Neuronal stem cell (in vitro differentiated cells): ENCODE measurements at regions not wholly inside any gene's neighbourhood (a gene's known extent, or its start where the extent isn't known, plus 50 kb on each side); places are given as distances from the start of the nearest gene placed in this dataset.

ENCODE experiments used
- DNase-seq: peaks from one replicate; pipeline ENCODE4 v3.0.0-alpha.2; 2013; ENCODE audit warnings: low spot score
- H2AFZ ChIP-seq: one replicate; pipeline ENCODE4 v1.6.1; 2013; ENCODE audit warnings: mild to moderate bottlenecking, low read length, inconsistent platforms
- H2AK5ac ChIP-seq: 2 replicates; pipeline ENCODE4 v1.6.1; 2013; ENCODE audit warnings: low read depth, mild to moderate bottlenecking, inconsistent platforms, low read length, moderate library complexity, mixed read lengths
- H2BK120ac ChIP-seq: 2 replicates; pipeline ENCODE4 v1.6.1; 2013; ENCODE audit warnings: low read depth, mild to moderate bottlenecking, inconsistent platforms, low read length, moderate library complexity, mixed read lengths
- H2BK12ac ChIP-seq: one replicate; pipeline ENCODE4 v1.6.1; 2013; ENCODE audit warnings: low read length, inconsistent platforms
- H2BK15ac ChIP-seq: 2 replicates; pipeline ENCODE4 v1.6.1; 2013; ENCODE audit warnings: mild to moderate bottlenecking, low read length, inconsistent platforms, mixed read lengths
- H2BK5ac ChIP-seq: one replicate; pipeline ENCODE4 v1.6.1; 2013; ENCODE audit warnings: inconsistent platforms, mild to moderate bottlenecking, low read length, moderate library complexity
- H3K14ac ChIP-seq: one replicate; pipeline ENCODE4 v1.6.1; 2013; ENCODE audit warnings: low read length, inconsistent platforms
- H3K18ac ChIP-seq: 2 replicates; pipeline ENCODE4 v1.6.1; 2013; ENCODE audit warnings: low read length, inconsistent platforms
- H3K23ac ChIP-seq: 2 replicates; pipeline ENCODE4 v1.6.1; 2013; ENCODE audit warnings: low read depth, mild to moderate bottlenecking, mixed read lengths, low read length, inconsistent platforms; ENCODE audit not compliant: poor library complexity
- H3K27ac ChIP-seq: replicated peaks from 3 replicates; pipeline ENCODE4 v1.5.1; 2013; ENCODE audit warnings: low read length, inconsistent platforms
- H3K27me3 ChIP-seq, 3 experiments: 2 replicates each; pipeline ENCODE4 v1.6.1; 2013; ENCODE audit warnings: low read length in 3 of 3, mild to moderate bottlenecking in 2 of 3, inconsistent platforms in 1 of 3, low read depth in 1 of 3, mixed read lengths in 1 of 3, moderate library complexity in 1 of 3; ENCODE audit not compliant: control insufficient read depth in 3 of 3, insufficient read depth in 3 of 3
- H3K36me3 ChIP-seq, 2 donors: replicated peaks in 1 of 2; 2 replicates each; pipeline ENCODE4 v1.6.1; 2013; ENCODE audit warnings: low read length in 2 of 2; ENCODE audit not compliant: control insufficient read depth in 2 of 2, insufficient read depth in 2 of 2
- H3K4ac ChIP-seq: 2 replicates; pipeline ENCODE4 v1.6.1; 2013; ENCODE audit warnings: inconsistent platforms, mild to moderate bottlenecking, low read length, moderate library complexity
- H3K4me1 ChIP-seq, 2 donors: 1 replicate in 1 of 2; 2 replicates in 1 of 2; pipeline ENCODE4 v1.6.1; 2013; ENCODE audit warnings: low read length in 2 of 2, low read depth in 1 of 2; ENCODE audit not compliant: control insufficient read depth in 2 of 2, insufficient read depth in 1 of 2
- H3K4me2 ChIP-seq: one replicate; pipeline ENCODE4 v1.6.1; 2013; ENCODE audit warnings: mild to moderate bottlenecking, low read length, inconsistent platforms; ENCODE audit not compliant: insufficient read depth, poor library complexity, severe bottlenecking
- H3K4me3 ChIP-seq, 2 donors: 2 replicates each; pipeline ENCODE4 v1.5.1; 2013; ENCODE audit warnings: low read length in 2 of 2, mild to moderate bottlenecking in 2 of 2, inconsistent platforms in 1 of 2, moderate library complexity in 1 of 2
- H3K79me1 ChIP-seq: one replicate; pipeline ENCODE4 v1.6.1; 2013; ENCODE audit warnings: low read depth, mild to moderate bottlenecking, inconsistent platforms, low read length, moderate library complexity
- H3K9ac ChIP-seq: one replicate; pipeline ENCODE4 v1.6.1; 2013; ENCODE audit warnings: mild to moderate bottlenecking, low read depth, low read length, inconsistent platforms; ENCODE audit not compliant: poor library complexity
- H3K9me3 ChIP-seq, 2 donors: replicated peaks in 1 of 2; 2 replicates each; pipeline versions ENCODE3 to v1.6.1; 2013; ENCODE audit warnings: low read length in 2 of 2, mild to moderate bottlenecking in 2 of 2, inconsistent platforms in 1 of 2, low read depth in 1 of 2, mixed read lengths in 1 of 2, moderate library complexity in 1 of 2; ENCODE audit not compliant: control insufficient read depth in 2 of 2, insufficient read depth in 1 of 2
- H4K8ac ChIP-seq: one replicate; pipeline ENCODE4 v1.6.1; 2013; ENCODE audit warnings: low read depth, mild to moderate bottlenecking, inconsistent platforms, low read length, moderate library complexity
- H4K91ac ChIP-seq: one replicate; pipeline ENCODE4 v1.6.1; 2013; ENCODE audit warnings: low read length, low read depth, mild to moderate bottlenecking, inconsistent platforms; ENCODE audit not compliant: poor library complexity
- WGBS, 2 donors: extraction: QIAGEN DNeasy Blood & Tissue Kit; methylation state at CpG; one replicate each; pipeline ENCODE4 v1.1.7; 2013; ENCODE audit warnings: missing lambda C conversion rate in 2 of 2, mixed read lengths in 1 of 2; ENCODE audit not compliant: insufficient read length in 2 of 2, insufficient replicate concordance in 1 of 2; ENCODE audit errors: extremely low coverage in 2 of 2; 5-methylcytosine and 5-hydroxymethylcytosine counted together

GRCh38 chr1:157404063-157404501, 148.2 kb downstream of the FCRL5 start:
- no peaks in the 10 kb centered on the region for H3K9me3 ChIP-seq
- H2BK5ac ChIP-seq, result no peak overlapping the region
- no peaks in the 10 kb centered on the region for H3K79me1 ChIP-seq
- no peaks in the 10 kb centered on the region for H3K36me3 ChIP-seq
- no peak overlapping the region for H3K23ac ChIP-seq
- no peak overlapping the region for H3K27ac ChIP-seq
- no peak overlapping the region for H3K18ac ChIP-seq
- H2BK12ac ChIP-seq, result no peak overlapping the region
- no peak overlapping the region for H3K4me2 ChIP-seq
- WGBS, 2 donors, result no CpG with 5 or more reads among the region's 3 CpGs
- no peak overlapping the region for H2AK5ac ChIP-seq
- H2BK15ac ChIP-seq, result no peak overlapping the region
- no peaks in the 10 kb centered on the region for H3K27me3 ChIP-seq
- H3K4me3 ChIP-seq, result no peak overlapping the region
- no peaks in the 10 kb centered on the region for H3K4me1 ChIP-seq
- DNase-seq, result no peak
- no peak overlapping the region for H3K9ac ChIP-seq
- no peak overlapping the region for H4K91ac ChIP-seq
- H2AFZ ChIP-seq, result no peak overlapping the region
- no peak overlapping the region for H4K8ac ChIP-seq
- H3K14ac ChIP-seq, result no peak overlapping the region
- no peak overlapping the region for H2BK120ac ChIP-seq
- no peak overlapping the region for H3K4ac ChIP-seq

- no peak overlapping the region for H3K14ac ChIP-seq
- WGBS, 2 donors, result no CpG with 5 or more reads among the region's 1 CpG
- H3K18ac ChIP-seq, result no peak overlapping the region
- H3K36me3 ChIP-seq, result no peaks in the 10 kb centered on the region
- H4K91ac ChIP-seq, result no peak overlapping the region
- H3K9ac ChIP-seq, result no peak overlapping the region
- H3K79me1 ChIP-seq, result no peaks in the 10 kb centered on the region
- no peaks in the 10 kb centered on the region for H3K27me3 ChIP-seq
- no peak overlapping the region for H3K27ac ChIP-seq
- no peak overlapping the region for H2BK5ac ChIP-seq
- no peak overlapping the region for H2AK5ac ChIP-seq
- no peaks in the 10 kb centered on the region for H3K4me1 ChIP-seq
- no peak overlapping the region for H3K23ac ChIP-seq
- H2BK12ac ChIP-seq, result no peak overlapping the region
- no peaks in the 10 kb centered on the region for H3K9me3 ChIP-seq
- peak overlapping the region; percentile 6 for H2AFZ ChIP-seq
- H3K4me2 ChIP-seq, result no peak overlapping the region
- DNase-seq, result no peak
- no peak overlapping the region for H4K8ac ChIP-seq
- H3K4ac ChIP-seq, result no peak overlapping the region
- H2BK120ac ChIP-seq, result no peak overlapping the region
- H3K4me3 ChIP-seq, result no peak overlapping the region
- no peak overlapping the region for H2BK15ac ChIP-seq
Observed at GRCh38 chr1:157403608-157404007, 148.7 kb downstream of the FCRL5 start.

- H3K9ac ChIP-seq, result no peak overlapping the region
- H4K91ac ChIP-seq, result no peak overlapping the region
- no CpG with 5 or more reads among the region's 6 CpGs for WGBS, 2 donors
- H2AFZ ChIP-seq, result peak overlapping the region; percentile 6
- H3K9me3 ChIP-seq, result no peaks in the 10 kb centered on the region
- H2BK15ac ChIP-seq, result no peak overlapping the region
- no peak overlapping the region for H3K18ac ChIP-seq
- H2BK5ac ChIP-seq, result no peak overlapping the region
- no peak overlapping the region for H3K14ac ChIP-seq
- H3K4me3 ChIP-seq, result no peak overlapping the region
- no peak overlapping the region for H3K23ac ChIP-seq
- no peak overlapping the region for H3K4me2 ChIP-seq
- no peaks in the 10 kb centered on the region for H3K27me3 ChIP-seq
- no peak overlapping the region for H3K4ac ChIP-seq
- no peaks in the 10 kb centered on the region for H3K4me1 ChIP-seq
- no peak for DNase-seq
- no peak overlapping the region for H3K27ac ChIP-seq
- no peaks in the 10 kb centered on the region for H3K79me1 ChIP-seq
- H2AK5ac ChIP-seq, result no peak overlapping the region
- H2BK120ac ChIP-seq, result no peak overlapping the region
- no peaks in the 10 kb centered on the region for H3K36me3 ChIP-seq
- no peak overlapping the region for H2BK12ac ChIP-seq
- H4K8ac ChIP-seq, result no peak overlapping the region
Observed at GRCh38 chr1:157403203-157403602, 149.1 kb downstream of the FCRL5 start.

GRCh38 chr1:157400766-157401165, 151.5 kb downstream of the FCRL5 start:
- Histone ChIP-seq H3K14ac (peak overlapping the region; percentile 89), H3K23ac (no peak overlapping the region), H3K9me3 (no peaks in the 10 kb centered on the region), H4K8ac (no peak overlapping the region), H3K4me1 (no peaks in the 10 kb centered on the region), H3K36me3 (no peaks in the 10 kb centered on the region), H3K4me3 (no peak overlapping the region), H2AK5ac (no peak overlapping the region), H3K9ac (no peak overlapping the region), H2BK120ac (no peak overlapping the region), H2BK15ac (no peak overlapping the region), H2BK5ac (no peak overlapping the region), H4K91ac (no peak overlapping the region), H2AFZ (no peak overlapping the region), H3K27ac (no peak overlapping the region), H3K79me1 (no peaks in the 10 kb centered on the region), H3K4ac (no peak overlapping the region), H3K27me3 (no peaks in the 10 kb centered on the region), H3K4me2 (no peak overlapping the region), H3K18ac (peak overlapping the region; percentile 57), H2BK12ac (no peak overlapping the region)
- no CpG with 5 or more reads among the region's 6 CpGs for WGBS, 2 donors
- DNase-seq, result no peak
